ENCODE measurements at regions not wholly inside any gene's neighbourhood (a gene's known extent, or its start where the extent isn't known, plus 50 kb on each side); places are given as distances from the start of the nearest gene placed in this dataset.

GRCh38 chr5:28703651-28704260, 1665.4 kb upstream of the CDH9 start:
- TF ChIP-seq CTCF (IDR thresholded peaks at IDR 0.05; ENCODE audit: insufficient read depth, low read depth, low read length, missing control alignments) = no peak
- H3K4me3 ChIP-seq (ENCODE audit: low read length) = no peak overlapping the region
- DNase-seq (ENCODE audit: low read depth) = peak; percentile 4

GRCh38 chr5:28691526-28691925, 1653.1 kb upstream of the CDH9 start:
- no peak overlapping the region for H3K4me3 ChIP-seq (ENCODE audit: low read length)
- DNase-seq (ENCODE audit: low read depth) = no peak
- no peak for TF ChIP-seq CTCF (IDR thresholded peaks at IDR 0.05; ENCODE audit: insufficient read depth, low read depth, low read length, missing control alignments)

- no peak for TF ChIP-seq CTCF (IDR thresholded peaks at IDR 0.05; ENCODE audit: insufficient read depth, low read depth, low read length, missing control alignments)
- no peak for DNase-seq (ENCODE audit: low read depth)
These were observed 1647.4 kb upstream of the CDH9 start for GRCh38 chr5:28685794-28686193.

GRCh38 chr5:28678899-28679298, 1640.5 kb upstream of the CDH9 start:
- no peak for TF ChIP-seq CTCF (IDR thresholded peaks at IDR 0.05; ENCODE audit: insufficient read depth, low read depth, low read length, missing control alignments)
- H3K4me3 ChIP-seq (ENCODE audit: low read length) = no peak overlapping the region
- DNase-seq (ENCODE audit: low read depth) = peak; percentile 49

More at GRCh38 chr5:28685794-28686193, 1647.4 kb upstream of the CDH9 start:
- no peak overlapping the region for H3K4me3 ChIP-seq (ENCODE audit: low read length)

GRCh38 chr5:28666110-28666509, 1627.7 kb upstream of the CDH9 start:
- H3K4me3 ChIP-seq (ENCODE audit: low read length) = no peak overlapping the region
- TF ChIP-seq CTCF (IDR thresholded peaks at IDR 0.05; ENCODE audit: insufficient read depth, low read depth, low read length, missing control alignments) = no peak
- DNase-seq (ENCODE audit: low read depth) = no peak

GRCh38 chr5:28648108-28648507, 1609.7 kb upstream of the CDH9 start:
- TF ChIP-seq CTCF (IDR thresholded peaks at IDR 0.05; ENCODE audit: insufficient read depth, low read depth, low read length, missing control alignments) = peak; percentile 34
- peak; percentile 41 for DNase-seq (ENCODE audit: low read depth)
- H3K4me3 ChIP-seq (ENCODE audit: low read length) = no peak overlapping the region

- TF ChIP-seq CTCF (IDR thresholded peaks at IDR 0.05; ENCODE audit: insufficient read depth, low read depth, low read length, missing control alignments) = no peak
- DNase-seq (ENCODE audit: low read depth) = no peak
- H3K4me3 ChIP-seq (ENCODE audit: low read length) = no peak overlapping the region
These were observed 1594.2 kb upstream of the CDH9 start for GRCh38 chr5:28632607-28633006.

Measured in epithelial cell of esophagus (primary cell).